Naive thymus-derived CD8-positive, alpha-beta T cell (primary cell): ENCODE measurements at regions not wholly inside any gene's neighbourhood (a gene's known extent, or its start where the extent isn't known, plus 50 kb on each side); places are given as distances from the start of the nearest gene placed in this dataset.

Source experiments
- ATAC-seq, 2 donors: fragments of 150-1000 bp; cut with Tn5 transposase in 1 of 2; sonication (Bioruptor Pico), chemical (Tn5 transposase) in 1 of 2; 1 replicate in 1 of 2; 2 replicates in 1 of 2; pipeline ENCODE4 v1.10.0; 2021; ENCODE audit warnings: mild to moderate bottlenecking in 2 of 2, moderate library complexity in 2 of 2
- POLR2A ChIA-PET: fragments of 350-600 bp; sonication (Branson Sonifier 250); formaldehyde crosslinking; loops from one replicate; lab custom pipeline; 2021; ENCODE audit warnings: antibody characterized with exemption; lab: Charles Lee
- DNase-seq, 10 donors: peaks; one replicate each; pipeline versions ENCODE4 v3.0.0 to v3.0.0-alpha.2; 2020 to 2022
- H3K27ac Mint-ChIP-seq, 10 donors: one replicate each; pipeline ENCODE4 v1.8.0; 2020 to 2022; ENCODE audit warnings: mild to moderate bottlenecking in 10 of 10, mixed read lengths in 10 of 10, moderate library complexity in 4 of 10, inconsistent platforms in 1 of 10
- H3K27me3 Mint-ChIP-seq, 5 donors: one replicate each; pipeline ENCODE4 v1.8.0; 2021 to 2022; ENCODE audit warnings: mixed read lengths in 5 of 5
- H3K36me3 Mint-ChIP-seq, 3 donors: one replicate each; pipeline ENCODE4 v1.8.0; 2020 to 2022; ENCODE audit warnings: mixed read lengths in 3 of 3, mild to moderate bottlenecking in 2 of 3, inconsistent platforms in 1 of 3
- H3K4me1 Mint-ChIP-seq, 4 donors: one replicate each; pipeline ENCODE4 v1.8.0; 2021 to 2022; ENCODE audit warnings: mixed read lengths in 4 of 4
- H3K4me3 Mint-ChIP-seq, 10 donors: one replicate each; pipeline ENCODE4 v1.8.0; 2020 to 2022; ENCODE audit warnings: mild to moderate bottlenecking in 10 of 10, mixed read lengths in 10 of 10, moderate library complexity in 6 of 10, inconsistent platforms in 1 of 10
- H3K9me3 Mint-ChIP-seq, 9 donors: one replicate each; pipeline ENCODE4 v1.8.0; 2020 to 2022; ENCODE audit warnings: mixed read lengths in 9 of 9, mild to moderate bottlenecking in 3 of 9, inconsistent platforms in 1 of 9, moderate library complexity in 1 of 9

DNA sequence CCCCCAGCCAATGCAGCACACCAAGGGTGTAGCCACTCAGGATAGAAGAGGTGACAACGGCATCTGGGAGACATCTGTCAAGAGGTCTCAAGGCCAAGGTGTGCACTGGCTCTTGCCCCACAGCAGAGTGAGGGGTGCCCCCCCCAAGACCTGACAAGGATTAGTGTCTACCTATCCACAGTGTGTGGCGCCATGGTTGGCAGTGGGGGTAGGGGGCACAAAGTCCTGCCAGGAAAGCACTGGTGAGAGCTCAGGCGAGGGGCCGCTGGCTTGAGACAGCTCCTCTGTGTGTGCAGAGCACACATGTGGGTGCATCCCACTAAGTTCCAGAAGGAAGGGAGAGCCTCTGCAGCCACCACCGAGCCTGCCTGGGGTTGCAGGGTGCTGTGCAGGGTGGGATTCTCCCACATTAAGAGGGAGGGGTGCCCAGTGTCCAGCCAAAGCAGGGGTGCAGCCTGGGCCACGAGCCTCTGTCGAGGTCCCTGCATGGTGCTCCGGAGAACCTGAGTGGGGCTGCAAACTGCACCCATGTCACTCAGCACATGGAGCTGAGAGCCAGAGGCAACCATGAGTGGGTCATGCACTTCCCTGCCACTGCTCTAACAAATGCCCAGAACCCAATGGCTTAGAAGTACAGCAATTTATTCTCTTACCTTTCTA, 311.2 kb upstream of the HDAC4 start:
- Mint-ChIP-seq H3K27ac (no peak overlapping the region), H3K4me3 (no peak overlapping the region), H3K36me3 (peaks cover 2 to 36% (median 15%) of the 10 kb centered on the region in 3 donors), H3K4me1 (no peaks in the 10 kb centered on the region), H3K27me3 (peaks cover 12 to 28% (median 16%) of the 10 kb centered on the region in 5 donors), H3K9me3 (peaks cover 0 to 51% (median 20%) of the 10 kb centered on the region in 9 donors)
- POLR2A ChIA-PET, result no interaction called here
- ATAC-seq (no peak), DNase-seq (no peak)

DNA sequence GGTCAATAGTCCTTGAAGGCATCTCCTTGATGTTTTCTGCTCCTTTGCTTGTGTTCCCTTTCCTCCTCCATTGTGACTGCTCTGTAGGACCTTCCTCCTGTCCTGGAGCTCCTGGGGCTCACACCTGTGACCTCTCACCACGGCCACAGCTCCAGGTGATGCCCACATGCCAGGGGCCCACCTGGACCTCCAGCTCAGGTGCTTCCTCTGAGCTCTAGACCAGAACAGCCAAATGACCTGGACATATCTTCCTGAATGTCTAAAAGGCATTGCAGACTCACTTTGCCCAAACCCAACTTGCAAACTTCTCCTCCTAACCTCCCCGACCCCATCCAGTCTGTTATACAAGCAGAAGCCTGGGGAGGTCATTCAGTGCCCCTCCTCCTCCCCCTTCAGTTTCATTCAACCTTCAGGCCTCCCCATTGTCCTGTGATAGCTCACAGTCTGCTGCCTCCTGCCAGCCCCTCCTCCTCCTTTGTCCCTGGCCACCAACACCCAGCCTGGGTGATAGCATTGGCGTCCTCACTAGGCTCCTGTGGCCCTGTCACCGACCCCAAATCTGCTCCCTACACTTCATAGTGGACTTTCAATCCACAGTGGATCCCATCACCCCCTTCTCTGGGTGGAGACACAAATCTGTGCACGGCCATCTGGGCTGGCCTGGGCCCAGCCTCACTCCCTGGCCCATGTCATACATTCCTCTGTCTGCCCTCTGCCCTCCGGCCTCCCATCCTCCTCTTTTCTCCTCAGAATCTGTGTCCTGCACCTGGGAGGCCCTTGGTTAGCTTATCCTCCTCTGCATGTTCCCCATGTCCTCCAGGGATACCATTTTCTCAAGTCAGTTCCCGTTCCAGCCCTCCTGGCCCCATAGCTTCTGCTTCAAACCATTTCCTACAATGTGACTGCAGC, 310.4 kb upstream of the HDAC4 start:
- POLR2A ChIA-PET, result no interaction called here
- Mint-ChIP-seq H3K4me3 (no peak overlapping the region), H3K27ac (no peak overlapping the region), H3K27me3 (peaks cover 14 to 32% (median 21%) of the 10 kb centered on the region in 5 donors), H3K36me3 (peaks cover 2 to 36% (median 15%) of the 10 kb centered on the region in 3 donors), H3K9me3 (peaks cover 0 to 51% (median 20%) of the 10 kb centered on the region in 9 donors), H3K4me1 (no peaks in the 10 kb centered on the region)
- ATAC-seq (no peak), DNase-seq (no peak)

DNA sequence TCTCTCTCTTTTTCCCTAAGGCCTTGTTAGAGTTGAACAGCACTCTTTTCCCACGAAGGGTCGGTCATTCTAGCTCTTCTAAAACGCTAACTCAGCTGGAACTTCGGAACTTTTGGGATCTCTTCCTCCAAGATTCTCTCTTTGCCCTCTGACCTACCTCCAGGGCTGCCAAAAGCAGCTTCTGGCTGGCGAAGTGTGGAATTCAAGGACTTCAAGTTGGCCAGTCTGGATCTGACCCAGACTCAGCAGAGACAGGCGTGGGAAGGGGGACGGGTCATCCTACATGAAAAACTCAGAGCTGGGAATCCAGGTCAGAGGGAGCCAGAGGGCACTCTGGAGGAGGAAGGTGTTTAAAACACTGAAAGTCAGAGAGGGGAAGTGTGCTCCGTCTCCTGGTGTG, 305.5 kb upstream of the HDAC4 start:
- Mint-ChIP-seq H3K36me3 (peaks cover 2 to 8% (median 3%) of the 10 kb centered on the region in 3 donors), H3K9me3 (peaks cover 2 to 15% (median 8%) of the 10 kb centered on the region in 9 donors), H3K4me1 (no peaks in the 10 kb centered on the region), H3K27ac (no peak overlapping the region), H3K27me3 (peaks cover 11 to 44% (median 27%) of the 10 kb centered on the region in 5 donors), H3K4me3 (no peak overlapping the region)
- DNase-seq (no peak), ATAC-seq (no peak)
- POLR2A ChIA-PET, result no interaction called here

DNA sequence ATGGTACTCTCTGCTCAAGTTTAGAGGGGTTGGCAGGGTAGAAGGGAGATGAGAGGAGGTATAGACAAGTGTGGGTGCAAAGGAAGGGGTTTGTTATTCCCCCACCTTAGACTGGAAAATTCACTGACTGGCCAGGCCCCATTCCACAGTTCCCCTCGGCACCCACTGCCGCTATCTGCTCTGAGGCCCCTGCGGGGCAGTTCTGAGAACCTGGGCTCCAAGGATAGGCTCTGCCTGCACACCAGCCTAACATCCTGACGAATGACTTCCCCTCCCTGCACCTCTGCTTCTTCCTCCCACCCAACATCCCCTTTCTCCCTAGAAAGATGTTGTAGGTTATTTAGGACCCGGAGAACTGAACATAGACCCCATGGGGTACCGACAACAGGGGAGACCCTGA, 303.9 kb upstream of the HDAC4 start:
- H3K4me3 Mint-ChIP-seq, result no peak overlapping the region
- peaks cover 6 to 35% (median 21%) of the 10 kb centered on the region in 5 donors for H3K27me3 Mint-ChIP-seq
- peaks cover 0 to 7% (median 4%) of the 10 kb centered on the region in 9 donors for H3K9me3 Mint-ChIP-seq
- POLR2A ChIA-PET, result no interaction called here
- ATAC-seq (no peak), DNase-seq (no peak)
- H3K4me1 Mint-ChIP-seq, result no peaks in the 10 kb centered on the region
- H3K36me3 Mint-ChIP-seq, result peaks cover 0 to 3% (median 2%) of the 10 kb centered on the region in 3 donors
- H3K27ac Mint-ChIP-seq, result no peak overlapping the region

DNA sequence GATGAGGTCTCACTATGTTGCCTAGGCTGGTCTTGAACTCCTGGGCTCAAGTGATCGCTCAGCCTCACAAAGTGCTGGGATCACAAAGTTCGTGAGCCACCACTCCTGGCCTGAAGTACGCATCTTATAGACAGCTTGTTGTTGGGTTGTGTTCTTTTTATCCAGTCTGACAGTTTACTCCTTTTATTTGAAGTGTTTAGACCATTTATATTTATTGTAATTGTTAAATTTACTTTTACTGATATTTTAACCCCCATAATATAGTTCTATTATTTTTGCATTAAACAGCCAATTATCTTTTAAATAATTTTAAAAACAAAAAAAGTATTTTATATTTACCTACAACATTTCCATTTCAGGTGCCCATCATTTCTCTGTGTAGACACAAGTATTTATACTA, 303.0 kb upstream of the HDAC4 start:
- Mint-ChIP-seq H3K36me3 (peaks cover 0 to 3% (median 2%) of the 10 kb centered on the region in 3 donors), H3K4me1 (no peaks in the 10 kb centered on the region), H3K4me3 (no peak overlapping the region), H3K27me3 (peaks cover 6 to 35% (median 20%) of the 10 kb centered on the region in 5 donors), H3K9me3 (peaks cover 0 to 7% (median 3%) of the 10 kb centered on the region in 9 donors), H3K27ac (no peak overlapping the region)
- ATAC-seq, result no peak
- DNase-seq, result no peak
- POLR2A ChIA-PET, result no interaction called here

DNA sequence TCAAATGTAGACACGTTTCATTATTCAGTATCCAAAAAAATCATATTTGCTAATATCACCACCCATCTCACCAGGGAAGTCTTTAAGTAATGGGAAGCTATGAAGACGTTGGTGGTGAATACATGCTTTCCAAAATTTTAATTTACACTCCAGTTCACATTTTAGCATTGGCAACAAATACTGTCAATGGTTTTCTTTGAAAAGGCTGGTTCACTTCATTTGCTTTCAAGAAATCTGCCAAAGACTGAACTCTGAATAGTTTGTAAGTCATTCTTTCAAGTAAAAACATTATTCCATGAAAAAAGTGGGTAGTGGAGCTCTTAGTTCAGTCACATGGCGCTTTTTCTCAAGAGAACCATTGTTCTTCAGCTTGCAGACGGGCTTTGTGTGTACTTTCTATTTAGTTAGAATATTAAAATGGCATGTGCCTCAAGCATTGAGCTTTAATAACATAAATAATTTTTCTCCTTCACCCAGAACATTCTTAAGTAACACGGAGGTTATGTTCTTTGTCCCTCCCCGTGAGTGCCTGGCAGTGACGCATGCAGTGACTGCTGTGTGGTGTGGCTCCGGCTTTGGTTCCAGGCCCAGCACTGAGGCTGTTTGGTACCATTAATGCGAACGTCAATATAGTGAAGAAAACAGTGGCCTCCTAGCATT, 300.0 kb upstream of the HDAC4 start:
- DNase-seq, result no peak
- Mint-ChIP-seq H3K9me3 (peaks cover 0 to 7% (median 2%) of the 10 kb centered on the region in 9 donors), H3K27me3 (peaks cover 2 to 26% (median 10%) of the 10 kb centered on the region in 5 donors), H3K36me3 (peaks cover 0 to 2% (median 1%) of the 10 kb centered on the region in 3 donors), H3K4me3 (no peak overlapping the region), H3K27ac (no peak overlapping the region), H3K4me1 (no peaks in the 10 kb centered on the region)
- no peak for ATAC-seq
- POLR2A ChIA-PET, result no interaction called here

DNA sequence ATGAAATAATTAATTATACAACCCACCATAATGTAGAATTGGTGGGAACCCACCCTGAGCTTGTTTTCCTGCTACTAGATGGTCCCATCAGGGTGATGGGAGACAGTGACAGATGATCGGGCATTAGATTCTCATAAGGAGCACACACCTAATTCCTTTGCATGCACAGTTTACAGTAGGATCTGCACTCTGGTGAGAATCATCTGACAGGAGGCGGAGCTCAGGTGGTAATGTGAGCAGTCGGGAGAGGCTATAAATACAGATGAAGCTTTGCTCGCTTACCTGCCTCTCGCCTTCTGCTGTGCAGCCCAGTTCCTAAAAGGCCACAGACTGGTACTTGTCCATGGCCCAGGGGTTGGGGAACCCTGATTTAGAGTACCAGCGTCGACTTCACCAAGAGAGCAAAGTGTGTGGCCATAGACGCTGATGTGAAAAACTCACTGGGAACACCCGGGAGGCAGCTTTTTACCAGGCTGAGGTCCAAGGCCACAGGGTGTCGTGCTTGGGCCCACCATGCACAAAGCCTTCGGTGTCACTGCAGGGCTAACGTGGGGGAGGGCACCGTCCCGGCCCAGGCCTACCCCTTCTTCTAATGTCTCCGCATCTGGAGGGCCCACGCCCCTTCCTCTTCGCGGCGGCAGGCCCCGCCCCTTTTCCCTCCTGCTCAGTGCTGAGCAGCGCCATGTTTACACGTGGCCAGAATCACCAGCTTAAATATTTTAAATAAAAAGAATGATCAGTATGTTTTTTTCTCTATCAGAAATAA, 296.8 kb upstream of the HDAC4 start:
- no peak overlapping the region for H3K4me3 Mint-ChIP-seq
- H3K9me3 Mint-ChIP-seq, result no peaks in the 10 kb centered on the region
- peaks cover 0 to 2% (median 0%) of the 10 kb centered on the region in 4 donors for H3K4me1 Mint-ChIP-seq
- no peaks in the 10 kb centered on the region for H3K36me3 Mint-ChIP-seq
- no peak overlapping the region for H3K27ac Mint-ChIP-seq
- no peak for DNase-seq
- POLR2A ChIA-PET, result no interaction called here
- peaks cover 0 to 2% (median 0%) of the 10 kb centered on the region in 5 donors for H3K27me3 Mint-ChIP-seq
- no peak for ATAC-seq

DNA sequence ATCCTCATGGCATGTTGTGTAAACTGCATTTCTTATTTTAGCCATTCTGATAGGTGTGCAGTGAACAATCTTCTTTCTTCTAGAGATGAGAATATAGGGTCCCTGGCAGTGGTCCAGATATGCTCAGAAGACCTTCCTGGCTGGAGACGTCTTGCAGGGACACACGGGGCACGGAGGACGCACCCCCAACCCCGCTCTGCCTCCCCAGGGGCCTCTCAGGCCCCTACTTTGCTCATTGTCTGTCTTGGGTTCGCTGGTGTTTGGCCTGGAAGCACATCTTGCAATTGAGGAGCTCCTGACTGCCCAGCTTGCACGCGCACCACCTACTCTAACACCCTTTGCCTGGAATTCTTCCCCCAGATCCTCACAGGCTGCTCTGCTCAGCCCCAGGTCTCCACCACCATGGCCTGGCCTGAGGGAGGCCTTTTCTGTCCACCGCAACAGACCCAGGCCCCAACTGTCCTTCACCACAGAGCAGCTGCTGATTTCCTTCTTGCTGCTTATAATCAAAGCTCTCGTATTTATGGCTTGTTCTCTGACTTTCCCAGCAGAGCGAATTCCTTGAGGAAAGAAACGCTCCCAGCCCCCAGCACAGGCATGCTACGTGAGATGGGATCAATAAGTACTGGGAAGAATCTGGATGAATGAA, 295.9 kb upstream of the HDAC4 start:
- POLR2A ChIA-PET, result no interaction called here
- ATAC-seq (no peak), DNase-seq (no peak)
- no peaks in the 10 kb centered on the region for H3K9me3 Mint-ChIP-seq
- H3K4me3 Mint-ChIP-seq, result no peak overlapping the region
- no peak overlapping the region for H3K27ac Mint-ChIP-seq
- H3K27me3 Mint-ChIP-seq, result peaks cover 0 to 2% (median 0%) of the 10 kb centered on the region in 5 donors
- no peaks in the 10 kb centered on the region for H3K36me3 Mint-ChIP-seq
- H3K4me1 Mint-ChIP-seq, result peaks cover 0 to 2% (median 0%) of the 10 kb centered on the region in 4 donors

DNA sequence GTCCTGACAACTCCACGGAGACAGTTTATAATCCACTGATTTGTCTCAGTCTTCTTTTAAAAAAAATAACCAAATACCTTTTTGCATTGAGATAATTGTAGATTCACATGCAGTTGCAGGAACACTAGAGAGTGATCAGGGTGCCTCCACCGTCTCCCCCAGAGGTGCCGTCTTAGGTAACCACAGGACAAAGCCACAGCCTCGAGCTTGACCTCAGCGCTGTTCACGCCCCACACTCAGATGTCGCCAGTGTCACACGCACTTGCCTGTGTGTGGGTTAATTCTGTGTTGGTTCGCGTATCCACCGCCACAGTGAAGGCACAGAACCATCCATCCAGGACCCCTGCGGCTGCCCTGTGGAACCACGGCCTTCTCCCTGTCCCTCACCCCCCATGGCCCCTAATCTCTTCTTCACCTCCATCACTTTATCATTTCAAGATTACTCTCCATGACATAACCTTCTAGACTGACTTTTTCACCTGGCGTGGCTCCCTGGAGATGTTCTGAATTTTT, 295.0 kb upstream of the HDAC4 start:
- H3K4me1 Mint-ChIP-seq, result peaks cover 0 to 2% (median 0%) of the 10 kb centered on the region in 4 donors
- no peak overlapping the region for H3K27ac Mint-ChIP-seq
- POLR2A ChIA-PET, result no interaction called here

DNA sequence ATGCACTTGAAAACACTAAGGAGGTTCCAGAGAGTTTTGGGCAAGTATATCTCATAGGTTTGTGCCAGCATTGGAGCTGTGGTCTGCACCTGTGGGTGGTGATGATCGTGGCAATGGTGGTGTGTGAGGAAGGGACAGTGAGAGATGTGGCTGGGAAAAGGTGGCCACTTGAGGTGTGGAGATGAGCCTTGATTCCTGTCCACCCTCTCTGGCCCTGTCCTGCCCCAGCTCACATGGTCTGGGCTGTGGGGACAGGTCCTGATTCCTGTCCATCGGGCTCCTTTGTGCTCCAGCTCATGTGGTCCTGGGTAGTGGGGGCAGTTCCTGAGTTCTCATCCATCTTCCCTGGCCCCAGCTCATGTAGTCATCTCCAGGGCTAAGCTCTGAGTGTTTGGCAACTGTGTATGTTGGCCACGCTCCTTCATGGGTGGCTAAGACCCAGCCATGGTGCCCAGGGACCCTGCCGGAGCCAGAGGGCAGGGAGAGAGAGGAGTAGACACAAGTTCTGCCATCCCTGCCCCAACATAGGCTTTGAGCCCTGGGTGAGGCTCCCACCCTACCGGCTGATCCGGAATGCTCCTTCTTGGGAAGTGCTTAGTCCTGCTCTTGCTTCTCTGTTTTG, 294.4 kb upstream of the HDAC4 start:
- no peak overlapping the region for H3K4me3 Mint-ChIP-seq
- peaks cover 0 to 2% (median 0%) of the 10 kb centered on the region in 5 donors for H3K27me3 Mint-ChIP-seq
- POLR2A ChIA-PET, result no interaction called here
- ATAC-seq (no peak), DNase-seq (no peak)
- no peaks in the 10 kb centered on the region for H3K9me3 Mint-ChIP-seq
- H3K4me1 Mint-ChIP-seq, result peaks cover 0 to 2% (median 0%) of the 10 kb centered on the region in 4 donors
- no peaks in the 10 kb centered on the region for H3K36me3 Mint-ChIP-seq
- H3K27ac Mint-ChIP-seq, result no peak overlapping the region

More for the DNA sequence above, 295.0 kb upstream of the HDAC4 start:
- ATAC-seq (no peak), DNase-seq (no peak)
- H3K27me3 Mint-ChIP-seq, result peaks cover 0 to 2% (median 0%) of the 10 kb centered on the region in 5 donors
- H3K4me3 Mint-ChIP-seq, result no peak overlapping the region
- H3K36me3 Mint-ChIP-seq, result no peaks in the 10 kb centered on the region
- H3K9me3 Mint-ChIP-seq, result no peaks in the 10 kb centered on the region

DNA sequence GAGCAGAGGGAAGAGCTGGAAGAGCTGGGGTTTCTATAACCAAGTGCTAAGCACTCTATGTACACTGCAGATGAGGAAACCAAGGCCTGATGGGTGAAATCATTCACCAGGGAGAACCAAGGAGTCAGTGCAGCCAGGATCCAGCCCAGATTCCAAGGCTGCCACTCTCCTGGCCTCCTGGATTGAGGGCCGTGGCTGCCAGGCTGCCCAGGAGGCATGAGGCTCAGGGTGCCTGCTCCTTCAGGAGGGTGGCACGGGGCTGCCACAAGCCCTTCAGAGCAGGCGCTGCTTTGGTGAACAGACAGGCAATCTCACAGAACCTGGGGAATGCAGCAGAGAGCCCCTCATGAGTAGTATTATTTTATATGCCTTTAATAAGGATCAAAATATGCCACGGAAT, 293.7 kb upstream of the HDAC4 start:
- ATAC-seq, result no peak
- peaks cover 0 to 2% (median 0%) of the 10 kb centered on the region in 5 donors for H3K27me3 Mint-ChIP-seq

More for the DNA sequence above, 293.7 kb upstream of the HDAC4 start:
- no peaks in the 10 kb centered on the region for H3K36me3 Mint-ChIP-seq
- POLR2A ChIA-PET, result no interaction called here
- no peak overlapping the region for H3K4me3 Mint-ChIP-seq
- H3K4me1 Mint-ChIP-seq, result peaks cover 0 to 2% (median 0%) of the 10 kb centered on the region in 4 donors
- no peak for DNase-seq
- no peaks in the 10 kb centered on the region for H3K9me3 Mint-ChIP-seq
- H3K27ac Mint-ChIP-seq, result no peak overlapping the region
